HepG2 (cell line): ENCODE measurements at regions not wholly inside any gene's neighbourhood (a gene's known extent, or its start where the extent isn't known, plus 50 kb on each side); places are given as distances from the start of the nearest gene placed in this dataset.
A peak's percentile ranks its signal among the peaks of the same experiment; 100 is the strongest.

Experiments
- ATAC-seq: fragments of 200-7000 bp; cut with Tn5 transposase; 3 replicates; pipeline ENCODE4 v1.9.1; 2020; ENCODE audit warnings: mild to moderate bottlenecking, moderate library complexity
- BruUV-seq: library from RNA; stranded (reverse); fragments of 400-500 nt; replicated peaks from 2 replicates; lab custom pipeline; 2021; lab: Mats Ljungman, UMichigan
- CTCF ChIA-PET: fragments of 300-600 bp; formaldehyde crosslinking; extraction: SDS; loops from one replicate; lab custom pipeline; 2021; ENCODE audit warnings: low total read pairs, inconsistent platforms, low intra/inter-chr PET ratio; lab: Yijun Ruan, JAX
- POLR2A ChIA-PET: fragments of 350-600 bp; sonication (Branson Sonifier 250); formaldehyde crosslinking; loops from one replicate; lab custom pipeline; 2020; ENCODE audit warnings: antibody characterized with exemption, inconsistent platforms; lab: Yijun Ruan, JAX
- DNase-seq: peaks from one replicate; pipeline ENCODE4 v3.0.0-alpha.2; 2015; ENCODE audit warnings: low spot score
- FAIRE-seq: peaks from 3 replicates; lab custom pipeline; 2011; peaks lifted over from hg19 to GRCh38; lab: Jason Lieb, UNC
- H2AFZ ChIP-seq: one replicate; pipeline ENCODE4 v1.6.1; 2011; ENCODE audit warnings: low read length, inconsistent platforms
- H3K27ac ChIP-seq: fragments of 300-600 bp; 3 replicates; pipeline ENCODE4 v1.8.0; 2011; ENCODE audit warnings: mixed run types, mild to moderate bottlenecking, mixed read lengths, low read length, inconsistent platforms; ENCODE audit not compliant: insufficient read depth; ENCODE audit errors: extremely low read length
- H3K27me3 ChIP-seq, 2 experiments: fragments of 200-600 bp in 1 of 2; 2 replicates in 1 of 2; 3 replicates in 1 of 2; pipeline versions ENCODE4 v1.6.0 to v1.8.0; 2011; ENCODE audit warnings: low read length in 2 of 2, mild to moderate bottlenecking in 2 of 2, moderate library complexity in 2 of 2, inconsistent platforms in 1 of 2; ENCODE audit not compliant: insufficient read depth in 2 of 2, control insufficient read depth in 1 of 2
- H3K36me3 ChIP-seq, 2 experiments: fragments of 200-600 bp in 1 of 2; replicated peaks in 1 of 2; 2 replicates in 1 of 2; 3 replicates in 1 of 2; pipeline versions ENCODE4 v1.5.1 to v1.8.0; 2011; ENCODE audit warnings: low read length in 2 of 2, inconsistent platforms in 1 of 2; ENCODE audit not compliant: insufficient read depth in 2 of 2, control insufficient read depth in 1 of 2
- H3K4me1 ChIP-seq: 2 replicates; pipeline ENCODE4 v1.5.1; 2012; ENCODE audit warnings: low read length, inconsistent platforms; ENCODE audit not compliant: insufficient read depth
- H3K4me2 ChIP-seq: 2 replicates; pipeline ENCODE4 v1.6.0; 2011; ENCODE audit warnings: low read depth, low read length, inconsistent platforms
- H3K4me3 ChIP-seq, 3 experiments: fragments of 200-600 bp in 1 of 3; sonication (generic), shearing (Covaris generic) in 1 of 3; replicated peaks in 1 of 3; 2 replicates each; pipeline ENCODE4 v1.5.1; 2011 to 2016; ENCODE audit warnings: low read length in 3 of 3, inconsistent platforms in 2 of 3, low read depth in 2 of 3, mild to moderate bottlenecking in 2 of 3, control low read depth in 1 of 3, mixed read lengths in 1 of 3; ENCODE audit not compliant: insufficient read depth in 1 of 3
- H3K79me2 ChIP-seq: one replicate; pipeline ENCODE4 v1.6.1; 2011; ENCODE audit warnings: low read length, inconsistent platforms; ENCODE audit not compliant: insufficient read depth
- H3K9ac ChIP-seq: 2 replicates; pipeline ENCODE4 v1.6.0; 2011; ENCODE audit warnings: mild to moderate bottlenecking, low read depth, low read length, inconsistent platforms; ENCODE audit not compliant: insufficient read depth
- H3K9me3 ChIP-seq: 2 replicates; pipeline ENCODE4 v1.5.1; 2012; ENCODE audit warnings: mild to moderate bottlenecking, low read length
- H4K20me1 ChIP-seq: 2 replicates; pipeline ENCODE4 v1.6.0; 2011; ENCODE audit warnings: inconsistent platforms, mild to moderate bottlenecking, low read length, moderate library complexity; ENCODE audit not compliant: insufficient read depth
- ATAD3A ChIP-seq: sonication (generic); formaldehyde crosslinking; IDR thresholded peaks from 2 replicates; pipeline ENCODE4 v1.4.0; 2020; ENCODE audit warnings: missing genetic modification reagents
- GPN1 ChIP-seq: sonication (generic); formaldehyde crosslinking; IDR thresholded peaks from 2 replicates; pipeline ENCODE4 v1.5.1; 2020; ENCODE audit warnings: missing genetic modification reagents, borderline replicate concordance
- HNF4A ChIP-seq: sonication (generic); formaldehyde crosslinking; IDR thresholded peaks from 2 replicates; pipeline ENCODE4 v1.4.0; 2020; ENCODE audit warnings: missing genetic modification reagents
- ISX ChIP-seq: sonication (generic); formaldehyde crosslinking; conservative IDR thresholded peaks from 2 replicates; pipeline ENCODE4 v1.5.0; 2020; ENCODE audit warnings: missing genetic modification reagents
- KDM5A ChIP-seq: fragments of 200-600 bp; sonication (generic); IDR thresholded peaks from 2 replicates; pipeline ENCODE4 v1.7.0; 2018; ENCODE audit warnings: antibody characterized with exemption, mild to moderate bottlenecking, low read length, borderline replicate concordance
- MATR3 ChIP-seq: sonication (generic); formaldehyde crosslinking; IDR thresholded peaks from 2 replicates; pipeline ENCODE4 v1.4.0; 2020; ENCODE audit warnings: missing genetic modification reagents
- MIER2 ChIP-seq: IDR thresholded peaks from 2 replicates; pipeline ENCODE4 v1.6.1; 2016; ENCODE audit warnings: missing biosample characterization, missing genetic modification reagents
- NR1H2 ChIP-seq: sonication (generic); formaldehyde crosslinking; IDR thresholded peaks from 2 replicates; pipeline ENCODE4 v1.8.1; 2022; ENCODE audit warnings: low read depth, missing genetic modification reagents, borderline replicate concordance
- PBX2 ChIP-seq: IDR thresholded peaks from 2 replicates; pipeline ENCODE4 v1.6.1; 2016; ENCODE audit warnings: control low read depth
- ZBTB43 ChIP-seq: sonication (generic); formaldehyde crosslinking; conservative IDR thresholded peaks from 2 replicates; pipeline ENCODE4 v1.4.0; 2020; ENCODE audit warnings: missing genetic modification reagents
- ZNF224 ChIP-seq: sonication (generic); formaldehyde crosslinking; IDR thresholded peaks from 2 replicates; pipeline ENCODE4 v1.5.0; 2020; ENCODE audit warnings: mild to moderate bottlenecking, missing genetic modification reagents
- ZNF501 ChIP-seq: sonication (generic); formaldehyde crosslinking; IDR thresholded peaks from 2 replicates; pipeline ENCODE4 v1.5.1; 2020; ENCODE audit warnings: mild to moderate bottlenecking, moderate library complexity, missing genetic modification reagents
- ZNF777 ChIP-seq: sonication (generic); formaldehyde crosslinking; IDR thresholded peaks from 2 replicates; pipeline ENCODE4 v1.4.0; 2020; ENCODE audit warnings: missing genetic modification reagents
- WGBS: methylation state at CpG from one replicate; pipeline ENCODE4 v1.1.6; 2017; ENCODE audit warnings: low lambda C conversion rate; 5-methylcytosine and 5-hydroxymethylcytosine counted together
- in situ Hi-C: cut with HindIII; loops from 2 replicates; pipeline ENCODE4 v1.10.0; 2017; ENCODE audit warnings: low pct_unique_long_range_greater_than_20kb; ENCODE audit not compliant: extremely low pct_ligation_motif_present
- intact Hi-C: fragments of 100-400 bp; cut with micrococcal nuclease; formaldehyde crosslinking; loops from one replicate; pipeline ENCODE4 v1.10.0; 2022; ENCODE audit not compliant: unreplicated experiment
- TF ChIP-seq, protein P1 (sequence below): sonication (generic); formaldehyde crosslinking; conservative IDR thresholded peaks from 2 replicates; pipeline ENCODE4 v1.4.0; 2020; ENCODE audit warnings: missing genetic modification reagents
- TF ChIP-seq, protein P2 (sequence below): sonication (generic); formaldehyde crosslinking; IDR thresholded peaks from 2 replicates; pipeline ENCODE4 v1.5.0; 2020; ENCODE audit warnings: mild to moderate bottlenecking, missing genetic modification reagents

- TF ChIP-seq PBX2 (CRISPR knock-in tag) (no peak), ZNF501 (CRISPR knock-in tag) (no peak), GPN1 (CRISPR knock-in tag) (no peak), ATAD3A (CRISPR knock-in tag) (no peak), MIER2 (CRISPR knock-in tag) (no peak), ZNF224 (CRISPR knock-in tag) (no peak), NR1H2 (CRISPR knock-in tag) (no peak), HNF4A (CRISPR knock-in tag) (peak; percentile 83)
- TF ChIP-seq, protein P1, sequence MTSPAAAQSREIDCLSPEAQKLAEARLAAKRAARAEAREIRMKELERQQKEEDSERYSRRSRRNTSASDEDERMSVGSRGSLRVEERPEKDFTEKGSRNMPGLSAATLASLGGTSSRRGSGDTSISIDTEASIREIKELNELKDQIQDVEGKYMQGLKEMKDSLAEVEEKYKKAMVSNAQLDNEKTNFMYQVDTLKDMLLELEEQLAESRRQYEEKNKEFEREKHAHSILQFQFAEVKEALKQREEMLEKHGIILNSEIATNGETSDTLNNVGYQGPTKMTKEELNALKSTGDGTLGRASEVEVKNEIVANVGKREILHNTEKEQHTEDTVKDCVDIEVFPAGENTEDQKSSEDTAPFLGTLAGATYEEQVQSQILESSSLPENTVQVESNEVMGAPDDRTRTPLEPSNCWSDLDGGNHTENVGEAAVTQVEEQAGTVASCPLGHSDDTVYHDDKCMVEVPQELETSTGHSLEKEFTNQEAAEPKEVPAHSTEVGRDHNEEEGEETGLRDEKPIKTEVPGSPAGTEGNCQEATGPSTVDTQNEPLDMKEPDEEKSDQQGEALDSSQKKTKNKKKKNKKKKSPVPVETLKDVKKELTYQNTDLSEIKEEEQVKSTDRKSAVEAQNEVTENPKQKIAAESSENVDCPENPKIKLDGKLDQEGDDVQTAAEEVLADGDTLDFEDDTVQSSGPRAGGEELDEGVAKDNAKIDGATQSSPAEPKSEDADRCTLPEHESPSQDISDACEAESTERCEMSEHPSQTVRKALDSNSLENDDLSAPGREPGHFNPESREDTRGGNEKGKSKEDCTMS = no peak
Measured at GRCh38 chr20:40582531-40582930, 106.5 kb downstream of the MAFB start (continued).

- DNase-seq (no peak), FAIRE-seq (peak; percentile 26), ATAC-seq (no peak)
- no peaks in the 10 kb centered on the region for H4K20me1 ChIP-seq
- ChIA-PET CTCF (no interaction called here), POLR2A (no interaction called here)
- H3K4me2 ChIP-seq = no peak overlapping the region
- whole genome bisulfite sequencing = 58% methylated on average over 1 of the region's 1 CpG
- BruUV-seq = no TSS peak
- H3K36me3 ChIP-seq = no peaks in the 10 kb centered on the region
- intact Hi-C loops = no loop called here
- in situ Hi-C loops = no loop called here
- no peaks in the 10 kb centered on the region for H3K9me3 ChIP-seq
- H3K79me2 ChIP-seq = no peaks in the 10 kb centered on the region
- peaks cover 11% of the 10 kb centered on the region for H3K4me1 ChIP-seq
- H3K4me3 ChIP-seq = no peak overlapping the region
- no peak overlapping the region for H3K27ac ChIP-seq
- no peak overlapping the region for H3K9ac ChIP-seq
- H3K27me3 ChIP-seq = no peaks in the 10 kb centered on the region
- no peak overlapping the region for H2AFZ ChIP-seq
- TF ChIP-seq KDM5A (no peak), HNF4A (CRISPR knock-in tag) (no peak), MATR3 (no peak), ZNF777 (CRISPR knock-in tag) (no peak), ISX (CRISPR knock-in tag) (no peak), ZBTB43 (CRISPR knock-in tag) (no peak)
- TF ChIP-seq, protein P2, sequence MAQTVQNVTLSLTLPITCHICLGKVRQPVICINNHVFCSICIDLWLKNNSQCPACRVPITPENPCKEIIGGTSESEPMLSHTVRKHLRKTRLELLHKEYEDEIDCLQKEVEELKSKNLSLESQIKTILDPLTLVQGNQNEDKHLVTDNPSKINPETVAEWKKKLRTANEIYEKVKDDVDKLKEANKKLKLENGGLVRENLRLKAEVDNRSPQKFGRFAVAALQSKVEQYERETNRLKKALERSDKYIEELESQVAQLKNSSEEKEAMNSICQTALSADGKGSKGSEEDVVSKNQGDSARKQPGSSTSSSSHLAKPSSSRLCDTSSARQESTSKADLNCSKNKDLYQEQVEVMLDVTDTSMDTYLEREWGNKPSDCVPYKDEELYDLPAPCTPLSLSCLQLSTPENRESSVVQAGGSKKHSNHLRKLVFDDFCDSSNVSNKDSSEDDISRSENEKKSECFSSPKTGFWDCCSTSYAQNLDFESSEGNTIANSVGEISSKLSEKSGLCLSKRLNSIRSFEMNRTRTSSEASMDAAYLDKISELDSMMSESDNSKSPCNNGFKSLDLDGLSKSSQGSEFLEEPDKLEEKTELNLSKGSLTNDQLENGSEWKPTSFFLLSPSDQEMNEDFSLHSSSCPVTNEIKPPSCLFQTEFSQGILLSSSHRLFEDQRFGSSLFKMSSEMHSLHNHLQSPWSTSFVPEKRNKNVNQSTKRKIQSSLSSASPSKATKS (CRISPR knock-in tag) = no peak
Measured at GRCh38 chr20:40579701-40580100, 109.3 kb downstream of the MAFB start.
